HCT116 (cell line): ENCODE measurements at regions not wholly inside any gene's neighbourhood (a gene's known extent, or its start where the extent isn't known, plus 50 kb on each side); places are given as distances from the start of the nearest gene placed in this dataset.

Experiments
- ATAC-seq: fragments of 200-7000 bp; cut with Tn5 transposase; 2 replicates; pipeline ENCODE4 v1.9.1; 2020; ENCODE audit warnings: mild to moderate bottlenecking, moderate library complexity
- BruUV-seq: library from RNA; stranded (reverse); fragments of 400-500 nt; replicated peaks from 2 replicates; lab custom pipeline; 2021; lab: Mats Ljungman, UMichigan
- CTCF ChIA-PET: fragments of 300-600 bp; sonication (Branson Sonifier 250); formaldehyde crosslinking; loops from one replicate; lab custom pipeline; 2021; ENCODE audit warnings: antibody characterized with exemption; lab: Charles Lee
- POLR2A ChIA-PET: fragments of 300-600, 350-600 bp; sonication (Branson Sonifier 250); formaldehyde crosslinking; loops from one replicate; lab custom pipeline; 2021; ENCODE audit warnings: antibody characterized with exemption; lab: Charles Lee
- RAD21 ChIA-PET, 2 experiments: fragments of 300-600 bp; sonication (Branson Sonifier 250); formaldehyde crosslinking; loops; one replicate each; lab custom pipeline; 2023; ENCODE audit warnings: low total read pairs in 2 of 2; ENCODE audit not compliant: uncharacterized antibody in 2 of 2, unreplicated experiment in 2 of 2, low non-redundant PET in 1 of 2; lab: Charles Lee
- DNase-seq: peaks from one replicate; pipeline ENCODE4 v3.0.0-alpha.2; 2010; ENCODE audit warnings: low read depth, low spot score
- H2AFZ ChIP-seq: fragments of 200-600 bp; shearing (Covaris generic), sonication (generic); 2 replicates; pipeline ENCODE4 v1.6.1; 2017; ENCODE audit warnings: low read depth, mixed run types, mixed read lengths, antibody characterized with exemption, low read length; ENCODE audit not compliant: poor library complexity, severe bottlenecking
- H3K27ac ChIP-seq: 2 replicates; pipeline ENCODE4 v1.5.1; 2012; ENCODE audit warnings: low read depth, low read length
- H3K27me3 ChIP-seq: fragments of 200-600 bp; sonication (generic); 2 replicates; pipeline ENCODE4 v1.6.1; 2016; ENCODE audit warnings: mixed run types, low read length, mixed read lengths; ENCODE audit not compliant: insufficient read depth
- H3K36me3 ChIP-seq, 2 experiments: fragments of 200-500 bp in 1 of 2; fragments of 200-600 bp in 1 of 2; sonication (Bioruptor generic) in 1 of 2; sonication (generic) in 1 of 2; 2 replicates each; pipeline versions ENCODE4 v1.5.1 to v1.6.1; 2014 to 2016; ENCODE audit warnings: low read length in 2 of 2, inconsistent platforms in 1 of 2, mixed read lengths in 1 of 2, mixed run types in 1 of 2; ENCODE audit not compliant: insufficient read depth in 2 of 2, control insufficient read depth in 1 of 2
- H3K4me1 ChIP-seq, 2 experiments: fragments of 200-600 bp in 1 of 2; sonication (generic) in 1 of 2; 2 replicates each; pipeline versions ENCODE4 v1.5.1 to v1.6.1; 2012 to 2017; ENCODE audit warnings: low read length in 2 of 2, inconsistent platforms in 1 of 2, mild to moderate bottlenecking in 1 of 2, mixed read lengths in 1 of 2, mixed run types in 1 of 2, moderate library complexity in 1 of 2; ENCODE audit not compliant: insufficient read depth in 2 of 2, control insufficient read depth in 1 of 2
- H3K4me2 ChIP-seq: fragments of 200-600 bp; sonication (generic); 2 replicates; pipeline ENCODE4 v1.6.1; 2017; ENCODE audit warnings: mixed run types, low read length, mixed read lengths
- H3K4me3 ChIP-seq, 2 experiments: fragments of 200-600 bp in 1 of 2; sonication (generic) in 1 of 2; replicated peaks in 1 of 2; 2 replicates each; pipeline ENCODE4 v1.5.1; 2011 to 2016; ENCODE audit warnings: low read length in 2 of 2, control low read depth in 1 of 2, low read depth in 1 of 2, mild to moderate bottlenecking in 1 of 2, mixed read lengths in 1 of 2, mixed run types in 1 of 2
- H3K79me2 ChIP-seq: fragments of 200-600 bp; sonication (generic); 2 replicates; pipeline ENCODE4 v1.6.1; 2017; ENCODE audit warnings: mild to moderate bottlenecking, mixed run types, low read length, moderate library complexity, mixed read lengths; ENCODE audit not compliant: insufficient read depth
- H3K9ac ChIP-seq: fragments of 200-600 bp; sonication (generic); 2 replicates; pipeline ENCODE4 v1.6.1; 2016; ENCODE audit warnings: low read length, mixed read lengths
- H3K9me2 ChIP-seq: fragments of 200-600 bp; sonication (generic), shearing (Covaris generic); 2 replicates; pipeline ENCODE4 v1.6.1; 2017; ENCODE audit warnings: mixed run types, mild to moderate bottlenecking, moderate library complexity; ENCODE audit not compliant: insufficient read depth
- H3K9me3 ChIP-seq, 2 experiments: fragments of 200-500 bp in 1 of 2; fragments of 200-600 bp in 1 of 2; sonication (Bioruptor generic) in 1 of 2; sonication (generic) in 1 of 2; 2 replicates each; pipeline ENCODE4 v1.6.1; 2014 to 2017; ENCODE audit warnings: low read length in 2 of 2, mixed read lengths in 2 of 2, inconsistent platforms in 1 of 2, low read depth in 1 of 2, mild to moderate bottlenecking in 1 of 2, mixed run types in 1 of 2, moderate library complexity in 1 of 2; ENCODE audit not compliant: control insufficient read depth in 1 of 2, insufficient read depth in 1 of 2
- H4K20me1 ChIP-seq: fragments of 200-600 bp; sonication (generic), shearing (Covaris generic); 2 replicates; pipeline ENCODE4 v1.6.1; 2017; ENCODE audit warnings: mixed run types, mild to moderate bottlenecking, moderate library complexity; ENCODE audit not compliant: insufficient read depth
- ATF3 ChIP-seq: IDR thresholded peaks from 2 replicates; pipeline ENCODE4 v1.6.1; 2012
- CBX3 ChIP-seq: IDR thresholded peaks from 2 replicates; pipeline ENCODE4 v1.6.1; 2012; ENCODE audit warnings: low read depth
- CEBPB ChIP-seq: IDR thresholded peaks from 2 replicates; pipeline ENCODE4 v1.6.1; 2012; ENCODE audit warnings: low read depth
- EGR1 ChIP-seq: IDR thresholded peaks from 2 replicates; pipeline ENCODE4 v1.6.1; 2012; ENCODE audit warnings: low read depth
- ELF1 ChIP-seq: IDR thresholded peaks from 2 replicates; pipeline ENCODE4 v1.6.1; 2012; ENCODE audit warnings: low read depth, borderline replicate concordance
- EZH2 ChIP-seq: fragments of 200-600 bp; sonication (generic); IDR thresholded peaks from 2 replicates; pipeline ENCODE4 v1.6.1; 2017; ENCODE audit warnings: antibody characterized with exemption, mixed run types
- EZH2phosphoT487 ChIP-seq: fragments of 200-600 bp; IDR thresholded peaks from 2 replicates; pipeline ENCODE4 v1.6.1; 2018; ENCODE audit warnings: antibody characterized with exemption, borderline replicate concordance
- FOSL1 ChIP-seq: IDR thresholded peaks from 2 replicates; pipeline ENCODE4 v1.6.1; 2012; ENCODE audit warnings: low read depth
- JUND ChIP-seq: IDR thresholded peaks from 2 replicates; pipeline ENCODE4 v1.6.1; 2012
- MAX ChIP-seq: IDR thresholded peaks from 2 replicates; pipeline ENCODE4 v1.6.1; 2012
- POLR2A ChIP-seq: IDR thresholded peaks from 2 replicates; pipeline ENCODE4 v1.7.0; 2011; ENCODE audit warnings: borderline replicate concordance; ENCODE audit not compliant: insufficient read depth, insufficient read length; ENCODE audit errors: extremely low read depth
- POLR2AphosphoS5 ChIP-seq: IDR thresholded peaks from 2 replicates; pipeline ENCODE4 v1.6.1; 2011; ENCODE audit warnings: mild to moderate bottlenecking, low read depth, low read length, moderate library complexity
- RAD21 ChIP-seq: IDR thresholded peaks from 2 replicates; pipeline ENCODE4 v1.6.1; 2012; ENCODE audit warnings: low read depth, mild to moderate bottlenecking
- REST ChIP-seq: IDR thresholded peaks from 2 replicates; pipeline ENCODE4 v1.6.1; 2012; ENCODE audit warnings: low read depth
- SP1 ChIP-seq: IDR thresholded peaks from 2 replicates; pipeline ENCODE4 v1.6.1; 2012; ENCODE audit warnings: low read depth
- SRF ChIP-seq: IDR thresholded peaks from 2 replicates; pipeline ENCODE4 v1.6.1; 2012; ENCODE audit warnings: low read depth
- TCF7L2 ChIP-seq: IDR thresholded peaks from 2 replicates; pipeline ENCODE4 v1.7.0; 2011; ENCODE audit warnings: borderline replicate concordance, inconsistent platforms; ENCODE audit not compliant: insufficient read depth, insufficient read length; ENCODE audit errors: extremely low read depth
- YY1 ChIP-seq: IDR thresholded peaks from 2 replicates; pipeline ENCODE4 v1.6.1; 2011; ENCODE audit warnings: low read length, low read depth, moderate library complexity, mild to moderate bottlenecking; ENCODE audit not compliant: insufficient replicate concordance; ENCODE audit errors: extremely low read depth
- ZFX ChIP-seq: fragments of 450-650 bp; IDR thresholded peaks from 2 replicates; pipeline ENCODE4 v1.6.1; 2017
- ZNF274 ChIP-seq: fragments of 200-500 bp; sonication (Bioruptor generic); IDR thresholded peaks from 2 replicates; pipeline ENCODE4 v1.6.1; 2014; ENCODE audit warnings: mild to moderate bottlenecking, low read depth, low read length, inconsistent platforms
- intact Hi-C: fragments of 100-400 bp; cut with micrococcal nuclease; formaldehyde crosslinking; loops from 2 replicates; pipeline ENCODE4 v1.10.0; 2022

DNA sequence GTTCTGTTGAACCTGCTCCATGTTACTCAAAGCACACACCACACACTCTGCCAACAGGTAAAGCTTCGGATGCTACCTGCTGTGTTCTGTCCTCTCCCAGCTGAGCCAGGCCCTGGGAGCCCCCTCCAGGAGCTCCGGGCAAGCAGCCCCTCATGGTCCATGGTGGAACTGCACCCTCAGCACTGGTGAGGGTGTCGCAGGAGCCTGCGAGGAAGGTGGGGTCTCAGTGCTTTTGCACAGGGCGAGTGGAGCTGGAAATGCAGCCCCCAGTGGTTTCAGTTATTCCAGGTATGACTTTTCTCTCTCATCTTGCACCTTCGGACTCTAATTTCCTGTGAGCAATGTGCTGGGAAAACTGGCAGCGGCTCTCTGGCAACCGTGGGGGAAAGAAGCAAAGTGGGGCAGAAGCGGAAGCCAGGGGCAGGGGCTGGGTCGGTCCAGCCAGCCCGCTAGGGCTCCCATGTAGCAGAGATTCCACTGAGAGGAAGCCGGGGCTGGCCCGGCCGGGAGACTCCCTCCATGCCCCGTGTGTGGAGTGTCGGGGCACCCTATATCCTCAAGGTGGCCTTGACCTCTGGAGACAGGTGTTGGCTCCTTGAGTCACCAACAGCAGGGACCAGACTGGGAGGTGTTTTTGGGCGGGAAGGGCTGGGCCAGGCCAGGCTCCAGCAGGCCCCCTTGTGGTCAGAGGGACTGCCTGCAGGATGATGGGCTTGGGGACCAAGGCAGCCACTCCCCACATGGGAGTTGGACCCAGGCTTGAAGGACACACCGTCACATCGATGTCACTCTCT is 75.6 kb upstream of the PRSS3 start (continued):
- TF ChIP-seq TCF7L2 (no peak), SRF (no peak), CEBPB (no peak), FOSL1 (no peak), CBX3 (0 out of 2 replicates have a peak, but pooled peaks have one; percentile 26)

GRCh38 chr9:33721674-33722358 is 73.5 kb upstream of the PRSS3 start:
- H4K20me1 ChIP-seq = no peaks in the 10 kb centered on the region
- peaks cover 0 to 5% of the 10 kb centered on the region in 2 experiments; a peak in 2 of 4 replicates for H3K4me1 ChIP-seq
- H3K27ac ChIP-seq = no peak overlapping the region
- H3K36me3 ChIP-seq = no peaks in the 10 kb centered on the region
- 0 out of 2 replicates have a peak, but pooled peaks cover 3% of the 10 kb centered on the region for H3K27me3 ChIP-seq
- H3K4me2 ChIP-seq = 0 out of 2 replicates have a peak overlapping the region, but pooled peaks have one; percentile 17
- intact Hi-C loops = loop anchor here (1.0 to 5.0 kb wide), 4 partner anchors 98 to 493 kb away; partner anchors contain the start of gene AQP7
- DNase-seq = peak; percentile 81
- H3K79me2 ChIP-seq = no peaks in the 10 kb centered on the region
- no peaks in the 10 kb centered on the region for H3K9me2 ChIP-seq
- H2AFZ ChIP-seq = peak overlapping the region; percentile 24
- ChIA-PET POLR2A (interaction anchor here (1.5 kb wide), 1 partner anchor 98 kb away, joined by 6 read pairs; no protein-coding TSS in a partner anchor), RAD21 (interaction anchor here (0.6 to 2.9 kb wide), 4 partner anchors 92 to 404 kb away, joined by 3 to 27 read pairs (median 16); no protein-coding TSS in a partner anchor), CTCF (interaction anchor here (0.8 to 8.4 kb wide), 9 partner anchors 16 to 346 kb away, joined by 3 to 190 read pairs (median 5); partner anchors contain the start of gene NOL6)
- no peak overlapping the region for H3K9ac ChIP-seq
- BruUV-seq = no TSS peak
- peak; percentile 85 for ATAC-seq
- H3K4me3 ChIP-seq = no peak overlapping the region
- no peaks in the 10 kb centered on the region for H3K9me3 ChIP-seq
- TF ChIP-seq JUND (no peak), SRF (no peak), SP1 (no peak), EGR1 (no peak), ZFX (peak; percentile 77), MAX (peak; percentile 90), REST (no peak), TCF7L2 (no peak), ELF1 (no peak), YY1 (peak; percentile 50), EZH2phosphoT487 (no peak), POLR2AphosphoS5 (no peak), RAD21 (peak; percentile 100), ZNF274 (no peak), ATF3 (no peak), CEBPB (no peak), CBX3 (peak; percentile 96), EZH2 (no peak), POLR2A (no peak)
